ENCODE measurements at regions not wholly inside any gene's neighbourhood (a gene's known extent, or its start where the extent isn't known, plus 50 kb on each side); places are given as distances from the start of the nearest gene placed in this dataset.

- no peak overlapping the region for H3K27ac Mint-ChIP-seq
- POLR2A ChIA-PET = interaction anchor here (0.6 kb wide), 1 partner anchor 236 kb away, joined by 3 read pairs; no protein-coding TSS in a partner anchor
- peaks cover 6% of the 10 kb centered on the region for H3K9me3 Mint-ChIP-seq
- CTCF ChIA-PET = interaction anchor here (1.5 kb wide), 1 partner anchor 499 kb away, joined by 4 read pairs; no protein-coding TSS in a partner anchor
- no peak for TF ChIP-seq CTCF (IDR thresholded peaks at IDR 0.05)
- ATAC-seq (ENCODE audit: low read depth) = peak; percentile 52
- no peaks in the 10 kb centered on the region for H3K36me3 Mint-ChIP-seq (ENCODE audit: low read depth)
- peaks cover 29% of the 10 kb centered on the region for H3K4me1 Mint-ChIP-seq
- no peak for DNase-seq
- H3K4me3 Mint-ChIP-seq = no peak overlapping the region
- intact Hi-C loops (cut with micrococcal nuclease) = no loop called here
- no peaks in the 10 kb centered on the region for H3K27me3 Mint-ChIP-seq
Measured at GRCh38 chr6:14711056-14711703, 534.7 kb upstream of the JARID2 start.

GRCh38 chr6:14711704-14712379 is 534.0 kb upstream of the JARID2 start:
- H3K4me3 Mint-ChIP-seq = no peak overlapping the region
- intact Hi-C loops (cut with micrococcal nuclease) = no loop called here

GRCh38 chr6:14713008-14713960 is 532.6 kb upstream of the JARID2 start:
- H3K36me3 Mint-ChIP-seq (ENCODE audit: low read depth) = no peaks in the 10 kb centered on the region
- no peaks in the 10 kb centered on the region for H3K27me3 Mint-ChIP-seq
- H3K27ac Mint-ChIP-seq = no peak overlapping the region
- CTCF ChIA-PET = no interaction called here
- H3K4me3 Mint-ChIP-seq = no peak overlapping the region
- H3K9me3 Mint-ChIP-seq = peaks cover 6% of the 10 kb centered on the region
- intact Hi-C loops (cut with micrococcal nuclease) = no loop called here
- peaks cover 40% of the 10 kb centered on the region for H3K4me1 Mint-ChIP-seq
- DNase-seq = no peak
- ATAC-seq (ENCODE audit: low read depth) = no peak
- POLR2A ChIA-PET = interaction anchor here (1.1 kb wide), 1 partner anchor 15 kb away, joined by 3 read pairs; no protein-coding TSS in a partner anchor
- no peak for TF ChIP-seq CTCF (IDR thresholded peaks at IDR 0.05)

More at GRCh38 chr6:14711704-14712379, 534.0 kb upstream of the JARID2 start:
- ChIA-PET CTCF (interaction anchor here (1.5 kb wide), 1 partner anchor 500 kb away, joined by 4 read pairs; no protein-coding TSS in a partner anchor), POLR2A (no interaction called here)
- no peaks in the 10 kb centered on the region for H3K36me3 Mint-ChIP-seq (ENCODE audit: low read depth)
- DNase-seq = no peak
- no peaks in the 10 kb centered on the region for H3K27me3 Mint-ChIP-seq
- H3K9me3 Mint-ChIP-seq = peaks cover 6% of the 10 kb centered on the region
- ATAC-seq (ENCODE audit: low read depth) = no peak
- H3K4me1 Mint-ChIP-seq = peaks cover 34% of the 10 kb centered on the region
- TF ChIP-seq CTCF (IDR thresholded peaks at IDR 0.05) = no peak
- H3K27ac Mint-ChIP-seq = no peak overlapping the region

- DNase-seq (no peak), ATAC-seq (ENCODE audit: low read depth) (no peak)
- intact Hi-C loops (cut with micrococcal nuclease) = no loop called here
- Mint-ChIP-seq H3K4me3 (no peak overlapping the region), H3K36me3 (ENCODE audit: low read depth) (no peaks in the 10 kb centered on the region), H3K27me3 (no peaks in the 10 kb centered on the region), H3K9me3 (peaks cover 6% of the 10 kb centered on the region), H3K4me1 (peaks cover 46% of the 10 kb centered on the region), H3K27ac (no peak overlapping the region)
- CTCF ChIA-PET = no interaction called here
- POLR2A ChIA-PET = interaction anchor here (1.1 kb wide), 1 partner anchor 15 kb away, joined by 3 read pairs; no protein-coding TSS in a partner anchor
- TF ChIP-seq CTCF (IDR thresholded peaks at IDR 0.05) = no peak
Measured at GRCh38 chr6:14713966-14714631, 531.8 kb upstream of the JARID2 start.

All from activated B cell treated with CpG ODN at 0.5 μM for 24 hours (primary cell).